Activated T-cell treated with anti-CD3 and anti-CD28 coated beads, Interleukin-2, amount 50 U/mL, for 4 hours (primary cell): ENCODE measurements at regions not wholly inside any gene's neighbourhood (a gene's known extent, or its start where the extent isn't known, plus 50 kb on each side); places are given as distances from the start of the nearest gene placed in this dataset.
"Not testable (repeated sequence)": the region's sequence is repeated elsewhere in the genome, so short reads cannot be mapped to it uniquely, and the experiment has no call there.

Experiments used
- ATAC-seq, 2 donors: fragments of 200-7000 bp; cut with Tn5 transposase; one replicate each; pipeline ENCODE4 v1.10.0; 2021
- DNase-seq: peaks from one replicate; pipeline ENCODE4 v3.0.0-alpha.2; 2020
- H3K27me3 Mint-ChIP-seq: one replicate; pipeline ENCODE4 v1.8.0; 2021; ENCODE audit warnings: low read depth, mixed read lengths
- H3K36me3 Mint-ChIP-seq: one replicate; pipeline ENCODE4 v1.8.0; 2022; ENCODE audit warnings: mixed read lengths; ENCODE audit not compliant: insufficient read depth
- H3K4me1 Mint-ChIP-seq: one replicate; pipeline ENCODE4 v1.8.0; 2021; ENCODE audit warnings: low read depth, mixed read lengths
- H3K4me3 Mint-ChIP-seq: one replicate; pipeline ENCODE4 v1.8.0; 2021; ENCODE audit warnings: mild to moderate bottlenecking, moderate library complexity, mixed read lengths
- H3K9me3 Mint-ChIP-seq: one replicate; pipeline ENCODE4 v1.8.0; 2021; ENCODE audit warnings: mixed read lengths

DNA sequence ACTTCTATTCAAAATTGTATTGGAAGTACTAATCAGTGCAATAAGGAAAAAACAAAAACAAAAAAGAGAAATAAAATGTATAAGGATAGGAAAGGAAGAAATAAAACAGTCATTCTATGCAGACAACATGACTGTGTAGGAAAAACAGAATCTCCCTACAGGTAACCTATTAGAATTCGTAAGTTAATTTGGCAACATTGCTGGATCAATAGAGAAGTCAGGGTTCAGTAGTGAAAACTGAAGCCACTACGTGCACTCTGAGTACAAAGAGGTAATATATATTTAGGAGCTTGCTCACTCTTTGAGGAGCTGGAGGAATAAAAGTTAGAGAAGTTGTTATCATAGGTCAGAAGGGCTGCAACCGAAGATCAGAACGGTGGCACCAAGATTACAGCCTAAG is 84.0 kb upstream of the BMAL1 start:
- ATAC-seq, result no peak
- peaks cover 14% of the 10 kb centered on the region for H3K27me3 Mint-ChIP-seq
- no peaks in the 10 kb centered on the region for H3K4me1 Mint-ChIP-seq
- no peak for DNase-seq
- peaks cover 5% of the 10 kb centered on the region for H3K36me3 Mint-ChIP-seq
- H3K4me3 Mint-ChIP-seq, result no peak overlapping the region
- peaks cover 30% of the 10 kb centered on the region for H3K9me3 Mint-ChIP-seq

DNA sequence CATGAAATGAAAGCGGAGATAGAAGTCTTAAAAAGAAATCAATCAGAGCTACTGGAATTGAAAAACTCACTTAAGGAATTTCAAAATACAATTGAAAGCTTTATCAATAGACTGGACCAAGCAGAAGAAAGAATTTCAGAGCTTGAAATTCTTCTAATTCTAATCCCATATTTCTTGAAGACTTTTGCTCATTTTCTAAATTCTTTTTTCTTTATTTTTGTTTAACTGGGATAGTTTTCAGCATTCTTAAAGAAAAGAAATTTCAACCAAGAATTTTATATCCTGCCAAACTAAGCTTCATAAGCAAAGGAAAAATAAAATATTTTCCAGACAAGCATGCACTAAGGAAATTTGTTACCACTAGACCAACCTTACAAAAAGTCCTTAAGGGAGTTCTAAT is 80.2 kb upstream of the BMAL1 start:
- not testable (repeated sequence) for H3K4me3 Mint-ChIP-seq, DNase-seq, H3K27me3 Mint-ChIP-seq, H3K36me3 Mint-ChIP-seq, ATAC-seq, H3K4me1 Mint-ChIP-seq
- peaks cover 24% of the 10 kb centered on the region for H3K9me3 Mint-ChIP-seq

DNA sequence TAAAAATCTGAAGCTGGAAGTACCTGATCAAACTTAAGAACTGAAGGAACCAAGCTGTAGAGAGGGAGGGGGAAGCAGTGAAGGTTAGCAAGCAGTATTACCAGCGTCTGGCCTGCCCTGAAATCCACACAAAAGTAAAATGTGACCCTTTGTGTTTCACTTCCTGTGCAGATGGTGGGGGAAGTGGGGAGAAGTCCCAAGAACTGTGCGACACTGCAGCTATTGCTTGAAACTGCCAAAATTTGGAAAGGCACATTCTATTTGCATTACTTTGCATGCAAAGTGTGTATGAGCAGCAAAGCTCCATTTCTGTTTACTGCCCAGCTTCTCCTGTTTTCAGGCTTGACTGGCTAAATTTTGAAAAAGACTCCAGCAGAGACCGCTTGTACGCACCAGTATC is 72.1 kb upstream of the BMAL1 start:
- Mint-ChIP-seq H3K27me3 (no peaks in the 10 kb centered on the region), H3K4me1 (peaks cover 34% of the 10 kb centered on the region), H3K36me3 (no peaks in the 10 kb centered on the region), H3K4me3 (no peak overlapping the region), H3K9me3 (no peaks in the 10 kb centered on the region)
- no peak for DNase-seq
- ATAC-seq, result no peak

DNA sequence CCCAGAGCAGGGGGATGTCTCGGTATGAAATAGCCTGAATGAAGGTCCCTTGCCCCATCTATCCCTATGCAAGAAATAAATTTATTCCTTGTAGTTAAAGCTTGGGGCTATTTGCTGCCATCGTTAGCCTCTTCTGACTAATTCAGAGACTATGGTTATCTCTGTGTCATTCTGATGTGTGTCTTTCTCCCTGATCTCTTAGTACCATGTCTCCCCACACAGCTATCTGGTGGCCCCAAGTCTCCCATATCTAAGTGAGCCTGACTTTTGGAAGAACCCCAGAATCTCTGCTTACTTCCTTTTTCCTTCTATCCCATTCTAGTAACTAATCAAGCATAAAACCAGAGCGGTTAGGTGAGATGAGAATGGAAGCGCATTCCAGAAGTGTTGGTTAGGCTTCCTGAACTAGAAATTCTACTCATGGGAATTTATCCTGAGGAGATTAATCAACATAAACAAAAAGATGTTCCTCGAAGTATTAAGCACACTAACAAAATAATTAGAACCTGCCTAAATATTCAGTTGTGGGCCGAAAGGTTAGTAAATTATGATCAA is 71.4 kb upstream of the BMAL1 start:
- DNase-seq, result no peak

DNA sequence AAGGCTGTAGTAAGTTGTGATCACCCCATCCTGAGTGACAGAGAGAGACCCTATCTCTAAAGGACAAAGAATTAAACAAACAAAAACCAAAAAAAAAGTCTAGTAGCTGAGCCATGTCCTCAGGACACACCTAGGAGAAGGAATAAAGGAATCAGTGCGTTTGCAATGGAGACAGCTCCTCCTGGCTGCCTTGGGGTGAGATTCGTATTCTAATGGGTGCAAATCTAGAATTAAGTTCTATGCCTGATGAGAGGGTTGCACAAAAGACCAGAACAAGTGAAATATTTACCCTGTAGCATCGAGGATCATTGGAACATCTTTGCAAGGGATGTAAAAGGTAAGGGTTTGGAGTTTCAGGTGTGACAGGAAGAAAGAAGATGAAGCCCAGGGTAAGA is 70.3 kb upstream of the BMAL1 start:
- DNase-seq (no peak), ATAC-seq (no peak)
- peak overlapping the region; percentile 74 for H3K4me3 Mint-ChIP-seq
- H3K27me3 Mint-ChIP-seq, result no peaks in the 10 kb centered on the region
- H3K9me3 Mint-ChIP-seq, result no peaks in the 10 kb centered on the region
- H3K4me1 Mint-ChIP-seq, result peaks cover 34% of the 10 kb centered on the region
- no peaks in the 10 kb centered on the region for H3K36me3 Mint-ChIP-seq

More for the DNA sequence above, 71.4 kb upstream of the BMAL1 start:
- no peaks in the 10 kb centered on the region for H3K36me3 Mint-ChIP-seq
- no peaks in the 10 kb centered on the region for H3K27me3 Mint-ChIP-seq
- no peaks in the 10 kb centered on the region for H3K9me3 Mint-ChIP-seq
- H3K4me3 Mint-ChIP-seq, result no peak overlapping the region
- ATAC-seq, result peak; percentile 20 to 42
- H3K4me1 Mint-ChIP-seq, result peaks cover 34% of the 10 kb centered on the region

DNA sequence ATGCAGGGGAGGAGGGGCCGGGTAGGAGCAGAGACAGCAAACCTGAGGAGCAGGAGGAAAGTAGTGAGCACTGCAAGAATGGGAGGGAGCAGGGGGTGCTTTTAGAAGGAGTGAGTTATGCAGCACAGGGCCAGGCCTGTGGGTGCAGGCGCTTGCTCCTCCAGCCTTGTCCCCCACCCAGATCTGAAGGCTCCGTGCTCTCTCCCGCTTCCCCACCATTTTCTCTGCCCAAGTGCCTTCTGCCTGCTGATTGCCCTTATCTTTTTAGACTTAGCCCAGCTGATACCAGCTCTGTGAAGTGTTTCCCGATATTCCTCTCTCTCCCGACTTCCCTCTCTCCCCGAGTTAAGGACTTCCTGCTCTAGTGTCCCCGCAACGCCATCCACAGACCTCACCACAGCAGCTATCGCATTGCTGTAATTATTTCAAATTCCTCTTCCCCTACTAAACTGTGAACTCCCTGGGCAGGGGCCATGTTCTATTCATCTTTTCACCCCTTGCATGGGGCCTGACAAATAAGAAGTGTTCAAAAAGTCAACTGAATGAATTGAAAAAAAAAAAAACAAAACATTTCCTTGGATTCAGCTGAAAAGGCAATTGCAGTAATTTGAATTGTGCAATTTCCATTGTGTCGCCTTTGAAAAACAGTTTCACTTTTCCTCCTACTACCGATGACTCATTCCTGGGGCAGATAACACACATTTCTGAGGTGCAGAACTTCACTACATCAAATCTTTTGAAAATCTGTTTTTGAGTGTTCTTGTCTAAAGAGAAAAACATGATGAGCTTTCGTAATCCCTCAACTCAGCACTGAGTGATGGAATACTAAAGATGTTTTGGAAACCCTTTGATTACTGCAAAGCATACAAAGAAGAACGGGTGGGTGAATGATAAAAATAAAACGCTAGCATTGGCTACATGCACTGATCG is 69.7 kb upstream of the BMAL1 start:
- peak; percentile 83 to 92 for ATAC-seq
- H3K9me3 Mint-ChIP-seq, result no peaks in the 10 kb centered on the region
- DNase-seq, result no peak

DNA sequence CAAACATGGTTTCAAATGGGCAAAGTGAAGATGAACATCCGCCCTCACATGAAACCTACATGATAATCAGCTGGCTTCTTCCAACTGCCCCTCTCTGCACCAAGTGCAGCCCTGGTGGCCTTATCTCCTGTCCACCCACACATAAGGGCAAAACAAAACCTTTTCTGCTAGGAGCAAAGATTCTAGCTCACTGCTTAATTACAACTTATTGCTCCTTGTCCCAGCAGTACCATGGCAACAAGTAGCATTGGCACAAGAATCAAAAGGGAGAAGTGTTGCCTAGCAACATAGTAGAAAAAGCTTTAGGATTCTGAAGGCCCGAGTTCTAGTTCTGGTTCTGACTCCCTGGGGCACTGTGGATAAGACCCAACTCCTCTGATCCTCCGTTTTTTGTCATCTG is 68.7 kb upstream of the BMAL1 start:
- Mint-ChIP-seq H3K36me3 (no peaks in the 10 kb centered on the region), H3K9me3 (no peaks in the 10 kb centered on the region), H3K4me1 (peaks cover 34% of the 10 kb centered on the region), H3K4me3 (no peak overlapping the region), H3K27me3 (no peaks in the 10 kb centered on the region)
- DNase-seq, result no peak
- ATAC-seq, result no peak

More for the DNA sequence above, 69.7 kb upstream of the BMAL1 start:
- H3K4me1 Mint-ChIP-seq, result peaks cover 34% of the 10 kb centered on the region
- no peaks in the 10 kb centered on the region for H3K27me3 Mint-ChIP-seq
- peak overlapping the region; percentile 74 for H3K4me3 Mint-ChIP-seq
- no peaks in the 10 kb centered on the region for H3K36me3 Mint-ChIP-seq

DNA sequence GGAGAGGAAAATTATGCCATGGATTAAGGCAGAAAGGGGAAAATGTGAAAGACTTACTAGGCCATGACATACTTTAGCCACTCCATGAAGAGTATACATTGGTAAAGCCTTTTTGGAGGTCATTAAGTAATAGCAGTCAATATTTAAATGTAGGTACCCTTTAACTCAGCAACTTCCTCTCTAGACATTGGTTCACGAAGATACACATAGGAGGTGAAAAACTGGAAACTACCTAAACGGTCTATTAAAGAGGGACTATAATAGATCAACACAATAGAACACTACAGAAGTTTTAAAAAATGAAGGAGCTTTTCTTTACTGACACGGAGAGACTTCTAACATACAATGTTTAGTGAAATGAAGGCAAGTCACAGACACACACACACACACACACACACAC is 68.2 kb upstream of the BMAL1 start:
- Mint-ChIP-seq H3K4me3 (no peak overlapping the region), H3K27me3 (no peaks in the 10 kb centered on the region), H3K9me3 (no peaks in the 10 kb centered on the region), H3K36me3 (no peaks in the 10 kb centered on the region), H3K4me1 (peaks cover 34% of the 10 kb centered on the region)
- ATAC-seq (no peak), DNase-seq (no peak)

DNA sequence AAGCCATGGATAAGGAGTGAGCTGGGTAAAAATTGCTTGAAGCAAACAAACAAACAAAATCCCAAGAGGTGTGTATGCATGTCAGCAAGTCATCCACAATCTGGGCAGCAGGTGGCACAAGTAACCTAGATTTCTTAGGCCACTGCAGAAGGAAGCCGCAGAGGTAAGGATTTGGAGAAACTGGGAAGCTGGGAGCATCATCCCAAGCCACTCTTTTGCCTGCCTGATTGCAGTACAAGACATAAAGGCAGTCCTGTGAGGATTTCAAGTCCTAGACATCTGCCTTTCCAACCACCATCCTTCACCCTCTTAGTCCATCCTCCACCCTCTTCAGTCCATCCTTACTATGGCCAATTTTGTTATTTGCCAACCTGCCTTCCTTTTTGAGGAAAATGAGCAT is 67.2 kb upstream of the BMAL1 start:
- peaks cover 32% of the 10 kb centered on the region for H3K4me1 Mint-ChIP-seq
- ATAC-seq, result no peak
- H3K36me3 Mint-ChIP-seq, result no peaks in the 10 kb centered on the region
- no peaks in the 10 kb centered on the region for H3K9me3 Mint-ChIP-seq
- no peak overlapping the region for H3K4me3 Mint-ChIP-seq
- no peaks in the 10 kb centered on the region for H3K27me3 Mint-ChIP-seq
- no peak for DNase-seq

DNA sequence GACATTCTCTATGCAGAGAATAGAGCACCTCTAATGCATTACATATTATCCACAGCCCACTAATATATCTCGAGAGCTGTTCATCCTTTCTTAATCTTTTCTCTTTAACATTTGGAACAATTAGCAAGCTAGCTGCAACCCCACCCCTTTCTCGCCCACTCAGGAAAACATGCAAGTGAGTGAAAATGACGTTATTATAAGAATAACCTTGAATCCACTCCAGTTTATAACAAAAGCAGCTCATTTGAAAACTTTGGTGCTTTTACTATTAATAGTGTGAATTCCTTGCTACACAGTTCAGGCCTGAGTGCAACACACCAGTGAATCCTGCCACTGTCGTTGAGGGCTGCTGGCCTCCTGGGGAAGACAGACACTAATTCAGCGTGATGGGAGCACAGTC is 63.3 kb upstream of the BMAL1 start:
- no peaks in the 10 kb centered on the region for H3K27me3 Mint-ChIP-seq
- H3K9me3 Mint-ChIP-seq, result no peaks in the 10 kb centered on the region
- ATAC-seq (no peak), DNase-seq (no peak)
- H3K4me3 Mint-ChIP-seq, result no peak overlapping the region
- peaks cover 3% of the 10 kb centered on the region for H3K4me1 Mint-ChIP-seq
- no peaks in the 10 kb centered on the region for H3K36me3 Mint-ChIP-seq

DNA sequence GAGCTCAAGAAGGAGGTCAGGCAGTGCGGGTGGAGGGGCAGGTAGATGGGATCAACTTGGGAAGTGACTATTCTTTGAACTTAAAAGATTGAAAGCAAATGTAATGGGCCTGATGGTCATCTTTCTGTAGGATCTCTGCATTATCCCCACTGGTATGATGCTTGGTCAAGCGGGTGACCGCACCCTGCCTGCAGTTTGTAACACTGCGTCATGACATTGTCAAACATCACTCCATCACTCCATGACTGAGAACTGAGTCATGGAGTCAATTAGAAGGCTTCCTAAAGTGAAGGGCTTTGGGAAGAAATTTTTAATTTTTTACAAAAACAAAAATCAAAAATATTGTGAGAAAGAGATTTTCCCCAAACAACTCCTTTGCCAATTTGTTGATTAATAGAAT is 62.4 kb upstream of the BMAL1 start:
- Mint-ChIP-seq H3K4me1 (no peaks in the 10 kb centered on the region), H3K27me3 (no peaks in the 10 kb centered on the region), H3K9me3 (no peaks in the 10 kb centered on the region), H3K36me3 (no peaks in the 10 kb centered on the region), H3K4me3 (no peak overlapping the region)
- ATAC-seq, result no peak
- no peak for DNase-seq

DNA sequence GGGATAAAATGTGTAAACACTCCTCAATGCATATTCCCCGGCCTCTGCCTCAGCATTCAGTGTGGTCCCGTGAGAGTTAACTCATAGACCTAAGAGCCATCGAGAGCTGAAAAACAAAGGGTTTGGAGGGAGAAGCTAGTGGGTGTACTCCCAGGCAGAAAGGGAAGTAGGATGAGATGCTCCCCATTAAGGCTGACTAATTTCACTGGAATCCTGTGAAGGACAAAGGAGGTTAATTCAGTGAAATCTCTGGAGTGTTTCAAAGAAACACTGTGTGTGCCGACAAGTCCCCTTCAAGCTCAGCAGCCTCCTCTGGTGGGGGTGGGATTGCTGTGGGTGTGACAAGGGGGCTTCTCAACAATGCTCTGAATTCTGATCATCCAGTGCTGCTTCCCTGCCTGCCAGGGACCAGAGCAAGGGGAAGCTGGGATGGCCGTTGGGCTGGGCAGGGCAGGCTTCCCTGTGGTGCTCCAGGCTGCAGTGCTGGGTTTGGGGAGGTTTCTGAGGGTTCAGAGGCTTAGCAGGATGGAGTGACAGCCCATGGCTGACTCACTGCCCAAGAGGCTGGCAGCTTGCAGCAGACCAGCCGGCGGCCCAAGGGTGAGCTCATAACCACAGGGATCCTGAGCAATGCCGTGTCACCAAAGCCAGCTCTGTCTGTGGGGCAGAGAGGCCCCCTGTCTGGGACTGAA is 61.4 kb upstream of the BMAL1 start:
- H3K4me3 Mint-ChIP-seq, result no peak overlapping the region

DNA sequence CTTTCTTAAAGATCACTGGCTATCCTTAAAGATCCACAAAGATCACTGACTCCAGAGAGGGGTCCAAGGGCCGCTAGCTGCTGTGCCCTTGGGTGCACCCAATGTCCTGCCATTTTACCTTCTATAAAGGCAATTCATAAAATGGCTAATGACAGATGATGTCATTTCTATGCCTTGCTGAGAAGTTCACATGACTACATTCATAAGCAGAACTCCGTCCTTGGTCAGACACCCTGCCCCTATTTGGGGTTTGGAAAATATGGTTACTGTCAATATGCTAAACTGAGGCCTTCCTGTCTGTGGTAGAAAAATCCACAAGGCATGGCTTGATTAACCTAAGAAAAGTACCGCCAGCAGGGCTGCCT is 60.9 kb upstream of the BMAL1 start:
- H3K4me1 Mint-ChIP-seq, result no peaks in the 10 kb centered on the region
- H3K36me3 Mint-ChIP-seq, result no peaks in the 10 kb centered on the region
- ATAC-seq (peak in 1 of 2 donors; percentile 29), DNase-seq (no peak)
- no peak overlapping the region for H3K4me3 Mint-ChIP-seq
- H3K9me3 Mint-ChIP-seq, result no peaks in the 10 kb centered on the region
- no peaks in the 10 kb centered on the region for H3K27me3 Mint-ChIP-seq

More for the DNA sequence above, 61.4 kb upstream of the BMAL1 start:
- H3K9me3 Mint-ChIP-seq, result no peaks in the 10 kb centered on the region
- H3K27me3 Mint-ChIP-seq, result no peaks in the 10 kb centered on the region
- ATAC-seq (peak; percentile 75 to 89), DNase-seq (no peak)
- no peaks in the 10 kb centered on the region for H3K36me3 Mint-ChIP-seq
- H3K4me1 Mint-ChIP-seq, result no peaks in the 10 kb centered on the region

DNA sequence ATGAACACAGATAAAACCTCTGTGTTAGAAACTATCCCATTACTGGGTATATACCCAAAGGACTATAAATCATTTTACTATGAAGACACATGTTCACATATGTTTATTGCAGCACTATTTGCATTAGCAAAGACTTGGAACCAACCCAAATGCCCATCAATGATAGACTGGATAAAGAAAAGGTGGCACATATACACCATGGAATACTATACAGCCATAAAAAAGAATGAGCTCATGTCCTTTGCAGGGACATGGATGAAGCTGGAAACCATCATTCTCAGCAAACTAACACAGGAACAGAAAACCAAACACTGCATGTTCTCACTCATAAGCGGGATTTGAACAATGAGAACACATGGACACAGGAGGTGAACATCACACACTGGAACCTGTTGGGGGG is 58.9 kb upstream of the BMAL1 start:
- not testable (repeated sequence) for H3K36me3 Mint-ChIP-seq, H3K27me3 Mint-ChIP-seq, ATAC-seq, H3K9me3 Mint-ChIP-seq, DNase-seq, H3K4me3 Mint-ChIP-seq, H3K4me1 Mint-ChIP-seq

DNA sequence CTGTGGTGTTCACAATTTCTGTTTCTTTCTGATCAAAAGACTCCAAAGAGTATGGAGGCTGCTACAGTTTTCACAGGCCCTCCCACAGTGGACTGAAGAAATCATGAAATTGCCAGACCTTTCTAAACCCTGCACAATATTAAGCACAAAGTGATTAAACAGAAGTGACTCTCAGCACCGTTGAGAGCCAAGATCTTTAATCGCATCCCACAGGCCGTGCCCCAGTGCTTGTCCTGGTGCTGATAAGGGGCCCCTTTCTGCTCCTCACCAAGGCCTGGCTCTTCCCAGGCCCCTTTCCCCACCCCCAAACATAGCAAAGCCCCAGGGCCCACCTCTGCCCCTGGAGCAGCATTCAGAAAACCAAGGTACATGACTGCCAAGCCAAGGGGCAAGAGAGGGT is 57.4 kb upstream of the BMAL1 start:
- H3K27me3 Mint-ChIP-seq, result no peaks in the 10 kb centered on the region
- no peak for DNase-seq
- no peaks in the 10 kb centered on the region for H3K4me1 Mint-ChIP-seq
- no peak overlapping the region for H3K4me3 Mint-ChIP-seq
- ATAC-seq, result no peak
- H3K36me3 Mint-ChIP-seq, result no peaks in the 10 kb centered on the region
- no peaks in the 10 kb centered on the region for H3K9me3 Mint-ChIP-seq
